ENCODE measurements at regions not wholly inside any gene's neighbourhood (a gene's known extent, or its start where the extent isn't known, plus 50 kb on each side); places are given as distances from the start of the nearest gene placed in this dataset.

DNA sequence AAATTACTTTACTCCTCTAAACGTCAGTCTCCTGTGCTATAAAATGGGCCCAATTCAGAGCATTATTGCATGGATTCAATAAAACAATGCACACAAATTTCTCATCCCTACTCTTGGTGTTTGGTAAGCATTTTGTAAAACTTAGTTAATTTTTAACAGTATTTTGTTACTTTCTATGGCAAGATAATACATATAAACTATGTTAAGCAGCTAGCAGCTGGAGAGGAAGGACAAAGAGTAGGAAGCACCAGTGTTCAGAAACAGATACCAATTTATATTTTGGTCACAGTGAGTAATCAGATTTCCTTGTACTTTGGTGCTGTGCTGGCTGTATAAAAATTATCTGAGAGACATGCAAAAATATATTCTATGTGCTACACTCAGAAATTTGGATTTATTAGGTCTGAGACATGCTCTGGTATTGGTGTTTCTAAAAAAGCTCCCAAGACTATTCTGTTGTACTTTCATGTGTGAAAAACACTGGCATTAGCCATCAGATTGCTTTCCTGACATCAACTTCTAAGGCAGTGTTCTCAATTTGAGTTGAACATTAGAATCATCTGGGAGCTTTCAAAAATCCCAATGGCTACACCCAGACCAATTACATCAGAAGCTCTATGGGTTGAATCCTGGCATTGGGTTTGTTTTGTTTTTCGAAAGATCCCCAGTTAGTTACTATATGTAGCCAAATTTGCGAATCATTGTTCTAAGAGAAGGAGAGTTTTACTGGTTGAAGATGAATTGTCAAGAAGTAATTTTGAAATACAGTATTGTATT, 100.3 kb upstream of the C1orf87 start:
- Histone ChIP-seq H3K27me3 (ENCODE audit: control insufficient read depth in 1 of 2, insufficient read depth in 2 of 2, low read length in 1 of 2) (no peaks in the 10 kb centered on the region), H3K4me3 (ENCODE audit: low read length in 2 of 2) (no peak overlapping the region), H3K27ac (ENCODE audit: low read depth in 1 of 2, low read length in 2 of 2) (no peak overlapping the region), H3K36me3 (ENCODE audit: control insufficient read depth in 1 of 2, insufficient read depth in 2 of 2, low read length in 1 of 2) (no peaks in the 10 kb centered on the region), H3K4me1 (ENCODE audit: control insufficient read depth in 1 of 2, insufficient read depth in 2 of 2, low read length in 2 of 2) (peaks cover 2 to 3% of the 10 kb centered on the region in 2 donors), H3K9me3 (ENCODE audit: control insufficient read depth, low read length) (no peaks in the 10 kb centered on the region)
- 92% methylated on average over 3 of the region's 3 CpGs for WGBS, 2 donors
- intact Hi-C loops (cut with DNase I): no loop called here
- no peak for DNase-seq
- ATAC-seq (ENCODE audit: low FRiP score): no peak

- no peaks in the 10 kb centered on the region for H3K27me3 ChIP-seq (ENCODE audit: control insufficient read depth in 1 of 2, insufficient read depth in 2 of 2, low read length in 1 of 2)
- H3K9me3 ChIP-seq (ENCODE audit: control insufficient read depth, low read length): no peaks in the 10 kb centered on the region
- no peak for DNase-seq
- H3K4me3 ChIP-seq (ENCODE audit: low read length in 2 of 2): no peak overlapping the region
- H3K36me3 ChIP-seq (ENCODE audit: control insufficient read depth in 1 of 2, insufficient read depth in 2 of 2, low read length in 1 of 2): no peaks in the 10 kb centered on the region
- intact Hi-C loops (cut with DNase I): no loop called here
- H3K27ac ChIP-seq (ENCODE audit: low read depth in 1 of 2, low read length in 2 of 2): no peak overlapping the region
- 96 to 99% methylated on average over 2 of the region's 2 CpGs for WGBS, 2 donors
- no peak for ATAC-seq (ENCODE audit: low FRiP score)
- H3K4me1 ChIP-seq (ENCODE audit: control insufficient read depth in 1 of 2, insufficient read depth in 2 of 2, low read length in 2 of 2): peaks cover 2 to 3% of the 10 kb centered on the region in 2 donors
Observed at GRCh38 chr1:60173006-60173405, 99.4 kb upstream of the C1orf87 start.

- Histone ChIP-seq H3K27me3 (ENCODE audit: control insufficient read depth in 1 of 2, insufficient read depth in 2 of 2, low read length in 1 of 2) (no peaks in the 10 kb centered on the region), H3K4me1 (ENCODE audit: control insufficient read depth in 1 of 2, insufficient read depth in 2 of 2, low read length in 2 of 2) (peaks cover 2 to 3% of the 10 kb centered on the region in 2 donors), H3K9me3 (ENCODE audit: control insufficient read depth, low read length) (no peaks in the 10 kb centered on the region), H3K27ac (ENCODE audit: low read depth in 1 of 2, low read length in 2 of 2) (no peak overlapping the region), H3K36me3 (ENCODE audit: control insufficient read depth in 1 of 2, insufficient read depth in 2 of 2, low read length in 1 of 2) (no peaks in the 10 kb centered on the region), H3K4me3 (ENCODE audit: low read length in 2 of 2) (no peak overlapping the region)
- 48 to 51% methylated on average over 4 of the region's 4 CpGs for WGBS, 2 donors
- DNase-seq: no peak
- intact Hi-C loops (cut with DNase I): no loop called here
- no peak for ATAC-seq (ENCODE audit: low FRiP score)
Observed at GRCh38 chr1:60171801-60172200, 98.2 kb upstream of the C1orf87 start.

GRCh38 chr1:60170709-60171108, 97.1 kb upstream of the C1orf87 start:
- H3K9me3 ChIP-seq (ENCODE audit: control insufficient read depth, low read length): no peaks in the 10 kb centered on the region
- DNase-seq (no peak), ATAC-seq (ENCODE audit: low FRiP score) (no peak)
- H3K4me3 ChIP-seq (ENCODE audit: low read length in 2 of 2): no peak overlapping the region
- no peaks in the 10 kb centered on the region for H3K36me3 ChIP-seq (ENCODE audit: control insufficient read depth in 1 of 2, insufficient read depth in 2 of 2, low read length in 1 of 2)
- H3K27me3 ChIP-seq (ENCODE audit: control insufficient read depth in 1 of 2, insufficient read depth in 2 of 2, low read length in 1 of 2): no peaks in the 10 kb centered on the region
- H3K4me1 ChIP-seq (ENCODE audit: control insufficient read depth in 1 of 2, insufficient read depth in 2 of 2, low read length in 2 of 2): peaks cover 2 to 3% of the 10 kb centered on the region in 2 donors
- intact Hi-C loops (cut with DNase I): no loop called here
- no peak overlapping the region for H3K27ac ChIP-seq (ENCODE audit: low read depth in 1 of 2, low read length in 2 of 2)

- Histone ChIP-seq H3K36me3 (ENCODE audit: control insufficient read depth in 1 of 2, insufficient read depth in 2 of 2, low read length in 1 of 2) (no peaks in the 10 kb centered on the region), H3K9me3 (ENCODE audit: control insufficient read depth, low read length) (no peaks in the 10 kb centered on the region), H3K4me1 (ENCODE audit: control insufficient read depth in 1 of 2, insufficient read depth in 2 of 2, low read length in 2 of 2) (peaks cover 2 to 3% of the 10 kb centered on the region in 2 donors), H3K4me3 (ENCODE audit: low read length in 2 of 2) (no peak overlapping the region), H3K27me3 (ENCODE audit: control insufficient read depth in 1 of 2, insufficient read depth in 2 of 2, low read length in 1 of 2) (no peaks in the 10 kb centered on the region), H3K27ac (ENCODE audit: low read depth in 1 of 2, low read length in 2 of 2) (no peak overlapping the region)
- ATAC-seq (ENCODE audit: low FRiP score) (no peak), DNase-seq (no peak)
- 59 to 64% methylated on average over 2 of the region's 2 CpGs for WGBS, 2 donors
- intact Hi-C loops (cut with DNase I): no loop called here
Observed at GRCh38 chr1:60169206-60169605, 95.6 kb upstream of the C1orf87 start.

GRCh38 chr1:60162936-60163335, 89.4 kb upstream of the C1orf87 start:
- H3K27me3 ChIP-seq (ENCODE audit: control insufficient read depth in 1 of 2, insufficient read depth in 2 of 2, low read length in 1 of 2): no peaks in the 10 kb centered on the region
- no peaks in the 10 kb centered on the region for H3K4me1 ChIP-seq (ENCODE audit: control insufficient read depth in 1 of 2, insufficient read depth in 2 of 2, low read length in 2 of 2)
- ATAC-seq (ENCODE audit: low FRiP score): no peak
- no peaks in the 10 kb centered on the region for H3K36me3 ChIP-seq (ENCODE audit: control insufficient read depth in 1 of 2, insufficient read depth in 2 of 2, low read length in 1 of 2)
- no peaks in the 10 kb centered on the region for H3K9me3 ChIP-seq (ENCODE audit: control insufficient read depth, low read length)
- WGBS, 2 donors: 87 to 93% methylated on average over 2 of the region's 2 CpGs
- DNase-seq: no peak
- H3K4me3 ChIP-seq (ENCODE audit: low read length in 2 of 2): no peak overlapping the region
- intact Hi-C loops (cut with DNase I): no loop called here
- H3K27ac ChIP-seq (ENCODE audit: low read depth in 1 of 2, low read length in 2 of 2): no peak overlapping the region

DNA sequence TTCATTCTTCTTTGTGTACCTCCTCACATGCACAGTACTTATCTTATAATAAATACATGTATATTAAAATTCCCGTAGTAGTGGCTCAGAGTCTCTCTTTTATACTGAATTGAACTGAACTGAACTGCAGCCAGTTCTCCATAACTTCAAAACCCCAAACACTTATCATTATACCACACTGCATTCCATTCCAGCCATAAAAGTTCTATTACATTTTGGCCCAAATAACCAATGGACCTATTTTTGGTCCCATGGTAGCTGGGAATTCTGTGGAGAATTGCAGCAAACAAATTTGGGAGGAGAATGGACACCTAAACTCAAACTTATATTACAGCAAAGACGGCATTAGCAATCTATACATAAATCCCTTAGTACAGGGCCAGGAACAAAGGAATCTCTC, 86.6 kb upstream of the C1orf87 start:
- intact Hi-C loops (cut with DNase I): no loop called here
- no peaks in the 10 kb centered on the region for H3K9me3 ChIP-seq (ENCODE audit: control insufficient read depth, low read length)
- DNase-seq (no peak), ATAC-seq (ENCODE audit: low FRiP score) (no peak)
- no peak overlapping the region for H3K4me3 ChIP-seq (ENCODE audit: low read length in 2 of 2)
- H3K27ac ChIP-seq (ENCODE audit: low read depth in 1 of 2, low read length in 2 of 2): no peak overlapping the region
- no peaks in the 10 kb centered on the region for H3K36me3 ChIP-seq (ENCODE audit: control insufficient read depth in 1 of 2, insufficient read depth in 2 of 2, low read length in 1 of 2)
- no peaks in the 10 kb centered on the region for H3K27me3 ChIP-seq (ENCODE audit: control insufficient read depth in 1 of 2, insufficient read depth in 2 of 2, low read length in 1 of 2)
- 86 to 87% methylated on average over 2 of the region's 2 CpGs for WGBS, 2 donors
- no peaks in the 10 kb centered on the region for H3K4me1 ChIP-seq (ENCODE audit: control insufficient read depth in 1 of 2, insufficient read depth in 2 of 2, low read length in 2 of 2)

- no peak overlapping the region for H3K27ac ChIP-seq (ENCODE audit: low read depth in 1 of 2, low read length in 2 of 2)
- no peaks in the 10 kb centered on the region for H3K9me3 ChIP-seq (ENCODE audit: control insufficient read depth, low read length)
- H3K4me1 ChIP-seq (ENCODE audit: control insufficient read depth in 1 of 2, insufficient read depth in 2 of 2, low read length in 2 of 2): no peaks in the 10 kb centered on the region
- ATAC-seq (ENCODE audit: low FRiP score) (no peak), DNase-seq (no peak)
- H3K4me3 ChIP-seq (ENCODE audit: low read length in 2 of 2): no peak overlapping the region
- 46 to 50% methylated on average over 1 of the region's 1 CpG for WGBS, 2 donors
- intact Hi-C loops (cut with DNase I): loop anchor here in 1 of 2 donors (10.0 kb wide), 1 partner anchor 1698 kb away; no protein-coding TSS in a partner anchor
- H3K27me3 ChIP-seq (ENCODE audit: control insufficient read depth in 1 of 2, insufficient read depth in 2 of 2, low read length in 1 of 2): no peaks in the 10 kb centered on the region
- no peaks in the 10 kb centered on the region for H3K36me3 ChIP-seq (ENCODE audit: control insufficient read depth in 1 of 2, insufficient read depth in 2 of 2, low read length in 1 of 2)
Observed at GRCh38 chr1:60156371-60156770, 82.8 kb upstream of the C1orf87 start.

- intact Hi-C loops (cut with DNase I): loop anchor here in 1 of 2 donors (10.0 kb wide), 1 partner anchor 1701 kb away; no protein-coding TSS in a partner anchor
- WGBS, 2 donors: 92 to 97% methylated on average over 2 of the region's 2 CpGs
- no peak for ATAC-seq (ENCODE audit: low FRiP score)
- Histone ChIP-seq H3K36me3 (ENCODE audit: control insufficient read depth in 1 of 2, insufficient read depth in 2 of 2, low read length in 1 of 2) (no peaks in the 10 kb centered on the region), H3K9me3 (ENCODE audit: control insufficient read depth, low read length) (no peaks in the 10 kb centered on the region), H3K4me1 (ENCODE audit: control insufficient read depth in 1 of 2, insufficient read depth in 2 of 2, low read length in 2 of 2) (peaks cover 0 to 3% of the 10 kb centered on the region in 2 donors), H3K4me3 (ENCODE audit: low read length in 2 of 2) (no peak overlapping the region), H3K27me3 (ENCODE audit: control insufficient read depth in 1 of 2, insufficient read depth in 2 of 2, low read length in 1 of 2) (no peaks in the 10 kb centered on the region), H3K27ac (ENCODE audit: low read depth in 1 of 2, low read length in 2 of 2) (no peak overlapping the region)
- DNase-seq: no peak
Observed at GRCh38 chr1:60153961-60154360, 80.4 kb upstream of the C1orf87 start.
